ENCODE measurements at regions not wholly inside any gene's neighbourhood (a gene's known extent, or its start where the extent isn't known, plus 50 kb on each side); places are given as distances from the start of the nearest gene placed in this dataset.

GRCh38 chr15:77844798-77845446 is 212.2 kb upstream of the LINGO1 start:
- no peak for FAIRE-seq
- H3K56ac ChIP-seq (replicated peaks; ENCODE audit: insufficient read length, low read depth, low read length) = no peak overlapping the region
- H2AFZ ChIP-seq (ENCODE audit: low read length) = no peak overlapping the region
- POLR2A ChIA-PET (ENCODE audit: partially characterized antibody) = no interaction called here
- CTCF ChIA-PET (ENCODE audit: partially characterized antibody) = no interaction called here
- no peak overlapping the region for H3K4ac ChIP-seq (replicated peaks; ENCODE audit: insufficient read length, low read depth, low read length)
- H3K4me1 ChIP-seq (replicated peaks in 1 of 4; ENCODE audit: control insufficient read depth in 3 of 4, insufficient read depth in 4 of 4, low read length in 3 of 4) = peaks cover 0 to 7% (median 3%) of the 10 kb centered on the region in 4 experiments; a peak in 1 of 7 replicates
- H3K18ac ChIP-seq (ENCODE audit: extremely low read depth, low read length) = no peak overlapping the region
- no peak overlapping the region for H2BK15ac ChIP-seq (ENCODE audit: low read length)
- peaks cover 13 to 20% of the 10 kb centered on the region in 2 experiments; a peak in 3 of 4 replicates for H3K9me3 ChIP-seq (ENCODE audit: insufficient read depth in 2 of 2, low read depth in 1 of 2, low read length in 1 of 2)
- no peak overlapping the region for H3K4me3 ChIP-seq (ENCODE audit: extremely low read depth in 1 of 4, insufficient read depth in 2 of 4, low read depth in 3 of 4, low read length in 4 of 4)
- no peak overlapping the region for H2BK20ac ChIP-seq (ENCODE audit: low read length)
- H3K23ac ChIP-seq (ENCODE audit: insufficient read length) = no peak overlapping the region
- H4K5ac ChIP-seq (ENCODE audit: insufficient read length, low read depth, low read length) = no peak overlapping the region
- H3K14ac ChIP-seq (ENCODE audit: insufficient read length) = no peak overlapping the region
- H3K27ac ChIP-seq (ENCODE audit: low read depth, low read length) = no peak overlapping the region
- no peaks in the 10 kb centered on the region for H4K20me1 ChIP-seq (replicated peaks in 1 of 2; ENCODE audit: control insufficient read depth in 1 of 2, insufficient read depth in 2 of 2, low read length in 2 of 2)
- no peaks in the 10 kb centered on the region for H3K23me2 ChIP-seq (ENCODE audit: low read depth, low read length)
- no peak overlapping the region for H2BK5ac ChIP-seq (ENCODE audit: low read depth, low read length)
- no peak overlapping the region for H3K4me2 ChIP-seq (ENCODE audit: insufficient read depth in 1 of 2, low read depth in 2 of 2, low read length in 2 of 2)
- no peak overlapping the region for H2BK12ac ChIP-seq (ENCODE audit: low read depth, low read length)
- no peak overlapping the region for H4K8ac ChIP-seq (ENCODE audit: extremely low read depth, insufficient read depth, low read length)
- H3K9ac ChIP-seq (replicated peaks in 1 of 4; ENCODE audit: extremely low read depth in 1 of 4, low read depth in 3 of 4, low read length in 3 of 4) = no peak overlapping the region
- H4K91ac ChIP-seq (replicated peaks; ENCODE audit: insufficient read length, low read length) = no peak overlapping the region
- H3K27me3 ChIP-seq (replicated peaks in 1 of 4; ENCODE audit: control insufficient read depth in 3 of 4, extremely low read depth in 1 of 4, insufficient read depth in 3 of 4, low read length in 3 of 4) = no peaks in the 10 kb centered on the region
- no peak for DNase-seq (ENCODE audit: low read depth in 1 of 2, low spot score in 2 of 2)
- no peak overlapping the region for H2BK120ac ChIP-seq (replicated peaks; ENCODE audit: low read depth, low read length)
- 71% methylated on average over 3 of the region's 3 CpGs; no CpG with 5 or more reads in 1 of the 2 experiments for WGBS, 2 experiments (ENCODE audit: extremely low coverage in 1 of 2, insufficient coverage in 1 of 2, insufficient read length in 1 of 2, insufficient replicate concordance in 2 of 2, low coverage in 1 of 2, low lambda C conversion rate in 2 of 2, missing lambda C conversion rate in 1 of 2)
- H2AK5ac ChIP-seq (ENCODE audit: low read depth, low read length) = no peak overlapping the region
- no peaks in the 10 kb centered on the region for H3K79me2 ChIP-seq (ENCODE audit: control insufficient read depth in 1 of 2, insufficient read depth in 2 of 2, low read length in 2 of 2)
- H3K79me1 ChIP-seq (ENCODE audit: low read depth, low read length) = no peaks in the 10 kb centered on the region
- no peaks in the 10 kb centered on the region for H3K36me3 ChIP-seq (ENCODE audit: control insufficient read depth in 2 of 4, insufficient read depth in 4 of 4, low read length in 3 of 4)
- TF ChIP-seq CBX5 (IDR thresholded peaks at IDR 0.05; ENCODE audit: low read depth, low read length) = no peak
- no peak for TF ChIP-seq TEAD4 (IDR thresholded peaks at IDR 0.05; ENCODE audit: low read depth, low read length)
- TF ChIP-seq YY1 (IDR thresholded peaks at IDR 0.05; ENCODE audit: low read depth, low read length) = no peak
- no peak for TF ChIP-seq EZH2 (IDR thresholded peaks at IDR 0.05; ENCODE audit: low read depth, low read length, severe bottlenecking)
- no peak for TF ChIP-seq MAFK (IDR thresholded peaks at IDR 0.05; ENCODE audit: low read depth, low read length)
- TF ChIP-seq TAF1 (IDR thresholded peaks at IDR 0.05; ENCODE audit: low read depth, low read length) = no peak
- TF ChIP-seq USF2 (IDR thresholded peaks at IDR 0.05; ENCODE audit: low read length) = no peak
- no peak for TF ChIP-seq POLR2AphosphoS5 (IDR thresholded peaks at IDR 0.05; ENCODE audit: low read depth, low read length)
- no peak for TF ChIP-seq ATF3 (IDR thresholded peaks at IDR 0.05; ENCODE audit: insufficient read depth, low read depth, low read length)
- TF ChIP-seq CTCF (IDR thresholded peaks at IDR 0.05; ENCODE audit: control extremely low read depth in 1 of 3, insufficient read depth in 1 of 3, low read depth in 1 of 3, low read length in 3 of 3) = no peak

All from H1 (cell line).